GM12878 (cell line): ENCODE measurements at regions not wholly inside any gene's neighbourhood (a gene's known extent, or its start where the extent isn't known, plus 50 kb on each side); places are given as distances from the start of the nearest gene placed in this dataset.

Experiments
- ATAC-seq: fragments of 200-7000 bp; cut with Tn5 transposase; 3 replicates; pipeline ENCODE4 v1.9.1; 2020; ENCODE audit warnings: mild to moderate bottlenecking, moderate library complexity
- BruUV-seq: library from RNA; stranded (reverse); fragments of 400-500 nt; replicated peaks from 2 replicates; lab custom pipeline; 2021; lab: Mats Ljungman, UMichigan
- CTCF ChIA-PET: fragments of 300-600 bp; sonication (Branson Sonifier 250); formaldehyde crosslinking; extraction: SDS; loops from one replicate; lab custom pipeline; 2021; ENCODE audit warnings: inconsistent platforms; lab: Yijun Ruan, JAX
- POLR2A ChIA-PET: fragments of 350-600 bp; formaldehyde crosslinking; extraction: SDS; loops from one replicate; lab custom pipeline; 2021; ENCODE audit warnings: inconsistent platforms; lab: Charles Lee
- RAD21 ChIA-PET: fragments of 300-600 bp; sonication (Branson Sonifier 250); formaldehyde crosslinking; loops from one replicate; lab custom pipeline; 2023; ENCODE audit warnings: antibody characterized with exemption; ENCODE audit not compliant: unreplicated experiment; lab: Charles Lee
- SMC1A ChIA-PET: fragments of 300-600 bp; sonication (Branson Sonifier 250); formaldehyde crosslinking; loops from one replicate; lab custom pipeline; 2023; ENCODE audit not compliant: unreplicated experiment, uncharacterized antibody; lab: Charles Lee
- DNase-seq: peaks from one replicate; pipeline ENCODE4 v3.0.0-alpha.2; 2011; ENCODE audit warnings: low read depth, low spot score
- FAIRE-seq: peaks from 3 replicates; lab custom pipeline; 2011; peaks lifted over from hg19 to GRCh38; lab: Jason Lieb, UNC
- H2AFZ ChIP-seq: 2 replicates; pipeline ENCODE4 v1.6.0; 2011; ENCODE audit warnings: low read depth, low read length, control low read depth; ENCODE audit not compliant: control insufficient read depth
- H3K27ac ChIP-seq: 2 replicates; pipeline ENCODE4 v1.5.1; 2011; ENCODE audit warnings: control low read depth; ENCODE audit not compliant: control insufficient read depth, insufficient read depth
- H3K27me3 ChIP-seq, 2 experiments: replicated peaks in 1 of 2; 2 replicates each; pipeline versions ENCODE4 v1.6.0 to v1.6.1; 2011; ENCODE audit warnings: low read length in 1 of 2; ENCODE audit not compliant: control insufficient read depth in 2 of 2, insufficient read depth in 2 of 2
- H3K36me3 ChIP-seq, 2 experiments: 2 replicates each; pipeline ENCODE4 v1.5.1; 2011; ENCODE audit warnings: low read length in 1 of 2; ENCODE audit not compliant: control insufficient read depth in 2 of 2, insufficient read depth in 2 of 2
- H3K4me1 ChIP-seq: 2 replicates; pipeline ENCODE4 v1.6.1; 2011; ENCODE audit warnings: mild to moderate bottlenecking, low read length, moderate library complexity, mixed read lengths; ENCODE audit not compliant: control insufficient read depth, insufficient read depth
- H3K4me2 ChIP-seq: 2 replicates; pipeline ENCODE4 v1.6.0; 2011; ENCODE audit warnings: control low read depth; ENCODE audit not compliant: control insufficient read depth, insufficient read depth
- H3K4me3 ChIP-seq: fragments of 200-600 bp; sonication (generic); 2 replicates; pipeline ENCODE4 v1.5.1; 2016
- H3K79me2 ChIP-seq: 2 replicates; pipeline ENCODE4 v1.6.0; 2011; ENCODE audit warnings: low read length; ENCODE audit not compliant: control insufficient read depth, insufficient read depth
- H3K9ac ChIP-seq: 2 replicates; pipeline ENCODE4 v1.8.0; 2011; ENCODE audit warnings: low read length, control low read depth, mixed read lengths; ENCODE audit not compliant: control insufficient read depth, insufficient read depth
- H3K9me3 ChIP-seq: replicated peaks from 3 replicates; pipeline ENCODE4 v1.5.1; 2011; ENCODE audit warnings: mild to moderate bottlenecking, low read length; ENCODE audit not compliant: control insufficient read depth, insufficient read depth
- H4K20me1 ChIP-seq: 2 replicates; pipeline ENCODE4 v1.6.0; 2011; ENCODE audit not compliant: control insufficient read depth, insufficient read depth
- ASH2L ChIP-seq: fragments of 300-600, 200-600 bp; sonication (generic); IDR thresholded peaks from 2 replicates; pipeline ENCODE4 v1.6.1; 2017; ENCODE audit warnings: low read depth, mild to moderate bottlenecking, borderline replicate concordance
- BCL11A ChIP-seq: IDR thresholded peaks from 2 replicates; pipeline ENCODE4 v1.6.1; 2011; ENCODE audit warnings: low read depth, low read length
- BHLHE40 ChIP-seq, 2 experiments: fragments of 450-650 bp in 1 of 2; IDR thresholded peaks; 2 replicates each; pipeline ENCODE4 v1.6.1; 2011 to 2017; ENCODE audit warnings: low read depth in 2 of 2, borderline replicate concordance in 1 of 2, improper control_type of control experiment in 1 of 2, low read length in 1 of 2, mild to moderate bottlenecking in 1 of 2
- CBFB ChIP-seq: IDR thresholded peaks from 2 replicates; pipeline ENCODE4 v1.6.1; 2016; ENCODE audit warnings: antibody characterized with exemption, low read depth
- CBX3 ChIP-seq: fragments of 200-600 bp; sonication (generic); IDR thresholded peaks from 2 replicates; pipeline ENCODE4 v1.6.1; 2016; ENCODE audit warnings: low read depth, borderline replicate concordance
- EED ChIP-seq: sonication (generic); IDR thresholded peaks from 2 replicates; pipeline ENCODE4 v1.6.1; 2016; ENCODE audit warnings: antibody characterized with exemption, low read depth
- EP300 ChIP-seq, 2 experiments: fragments of 150-350 bp in 1 of 2; IDR thresholded peaks; 2 replicates each; pipeline ENCODE4 v1.6.1; 2011 to 2012; ENCODE audit warnings: low read depth in 2 of 2, low read length in 2 of 2, borderline replicate concordance in 1 of 2, improper control_type of control experiment in 1 of 2, inconsistent platforms in 1 of 2; ENCODE audit not compliant: control insufficient read depth in 1 of 2
- LARP7 ChIP-seq: fragments of 450-650 bp; IDR thresholded peaks from 2 replicates; pipeline ENCODE4 v1.6.1; 2017; ENCODE audit warnings: mild to moderate bottlenecking
- NFXL1 ChIP-seq: fragments of 450-650 bp; IDR thresholded peaks from 2 replicates; pipeline ENCODE4 v1.6.1; 2017; ENCODE audit warnings: antibody characterized with exemption, mild to moderate bottlenecking, borderline replicate concordance
- RUNX3 ChIP-seq: IDR thresholded peaks from 2 replicates; pipeline ENCODE4 v1.6.1; 2012; ENCODE audit warnings: low read length, inconsistent platforms
- SMAD5 ChIP-seq: IDR thresholded peaks from 2 replicates; pipeline ENCODE4 v1.6.1; 2016; ENCODE audit warnings: antibody characterized with exemption, low read depth
- SMARCA5 ChIP-seq: fragments of 450-650 bp; IDR thresholded peaks from 2 replicates; pipeline ENCODE4 v1.6.1; 2017; ENCODE audit warnings: mild to moderate bottlenecking
- SUZ12 ChIP-seq: fragments of 200-600 bp; sonication (generic); IDR thresholded peaks from one replicate; pipeline ENCODE4 v1.6.1; 2018; ENCODE audit warnings: antibody characterized with exemption, mild to moderate bottlenecking; ENCODE audit not compliant: unreplicated experiment
- YBX1 ChIP-seq: fragments of 450-650 bp; IDR thresholded peaks from 2 replicates; pipeline ENCODE4 v1.6.1; 2016; ENCODE audit warnings: antibody characterized with exemption
- WGBS: methylation state at CpG from one replicate; pipeline ENCODE4 v1.1.6; 2016; ENCODE audit warnings: low lambda C conversion rate; ENCODE audit not compliant: insufficient replicate concordance, insufficient coverage; ENCODE audit errors: missing lambda C conversion rate; 5-methylcytosine and 5-hydroxymethylcytosine counted together
- in situ Hi-C: fragments of 300-500 bp; cut with MboI; formaldehyde crosslinking; loops from 9 replicates; pipeline ENCODE4 v1.14.3; 2018; ENCODE audit warnings: mixed read lengths
- intact Hi-C: fragments of 100-400 bp; cut with micrococcal nuclease; formaldehyde crosslinking; loops from one replicate; pipeline ENCODE4 v1.14.2; 2022; ENCODE audit not compliant: unreplicated experiment
- TF ChIP-seq, protein P1 (sequence below): fragments of 450-650 bp; IDR thresholded peaks from 2 replicates; pipeline ENCODE4 v1.6.1; 2016; ENCODE audit warnings: mild to moderate bottlenecking
- TF ChIP-seq, protein P2 (sequence below): fragments of 450-650 bp; IDR thresholded peaks from 2 replicates; pipeline ENCODE4 v1.6.1; 2017; ENCODE audit warnings: antibody characterized with exemption, mild to moderate bottlenecking, moderate library complexity
- TF ChIP-seq, protein P3 (sequence below), 3 experiments: IDR thresholded peaks in 2 of 3; conservative IDR thresholded peaks in 1 of 3; 2 replicates each; pipeline ENCODE4 v1.5.1; 2011; ENCODE audit warnings: low read depth in 3 of 3, low read length in 3 of 3, mild to moderate bottlenecking in 3 of 3, control low read depth in 2 of 3, moderate library complexity in 2 of 3, inconsistent platforms in 1 of 3, mixed read lengths in 1 of 3; ENCODE audit not compliant: control insufficient read depth in 2 of 3, insufficient read depth in 1 of 3; ENCODE audit errors: extremely low read depth in 1 of 3

DNA sequence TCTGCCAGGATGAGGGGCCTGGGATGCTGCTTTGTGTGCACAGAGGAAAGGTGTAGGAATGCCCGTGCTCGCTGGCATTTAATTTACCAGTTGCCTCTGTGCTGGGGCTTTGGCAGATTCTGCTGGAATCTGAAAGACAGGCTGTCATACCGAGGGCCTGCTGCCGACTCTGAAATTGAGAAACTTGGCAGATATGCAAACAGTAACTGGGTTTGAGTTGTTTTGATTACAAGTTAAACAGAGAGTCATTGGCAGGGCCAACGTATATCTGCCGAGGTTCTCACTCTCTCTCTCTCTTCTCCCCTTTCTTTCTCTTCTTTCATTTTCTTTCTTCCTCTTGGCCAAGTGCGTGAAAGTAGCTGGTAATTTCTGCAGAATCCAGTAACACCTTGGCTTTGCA lies 618.7 kb downstream of the VRK1 start (continued):
- TF ChIP-seq, protein P1, sequence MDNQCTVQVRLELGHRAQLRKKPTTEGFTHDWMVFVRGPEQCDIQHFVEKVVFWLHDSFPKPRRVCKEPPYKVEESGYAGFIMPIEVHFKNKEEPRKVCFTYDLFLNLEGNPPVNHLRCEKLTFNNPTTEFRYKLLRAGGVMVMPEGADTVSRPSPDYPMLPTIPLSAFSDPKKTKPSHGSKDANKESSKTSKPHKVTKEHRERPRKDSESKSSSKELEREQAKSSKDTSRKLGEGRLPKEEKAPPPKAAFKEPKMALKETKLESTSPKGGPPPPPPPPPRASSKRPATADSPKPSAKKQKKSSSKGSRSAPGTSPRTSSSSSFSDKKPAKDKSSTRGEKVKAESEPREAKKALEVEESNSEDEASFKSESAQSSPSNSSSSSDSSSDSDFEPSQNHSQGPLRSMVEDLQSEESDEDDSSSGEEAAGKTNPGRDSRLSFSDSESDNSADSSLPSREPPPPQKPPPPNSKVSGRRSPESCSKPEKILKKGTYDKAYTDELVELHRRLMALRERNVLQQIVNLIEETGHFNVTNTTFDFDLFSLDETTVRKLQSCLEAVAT, result no peak
- TF ChIP-seq LARP7 (no peak), SMARCA5 (no peak), SUZ12 (no peak)

DNA sequence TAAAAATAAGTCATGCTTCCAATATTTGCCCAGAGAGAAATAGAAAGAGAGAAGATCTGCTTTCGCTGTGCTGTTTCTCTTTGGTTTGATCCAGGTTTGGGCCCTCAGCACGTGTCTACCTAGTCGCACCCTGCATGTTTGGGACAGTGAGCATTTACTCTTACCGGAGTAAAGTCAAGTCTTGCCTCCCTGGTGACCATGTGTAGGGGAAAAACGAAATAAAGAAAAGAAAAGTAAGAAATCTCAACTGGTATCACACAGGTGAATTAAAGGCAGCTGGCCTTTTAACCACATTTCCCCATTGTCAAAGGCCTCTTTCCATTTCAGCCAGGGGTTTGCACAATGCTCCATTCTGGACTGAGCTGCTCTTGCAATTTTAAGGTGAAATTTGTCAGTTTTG lies 619.4 kb downstream of the VRK1 start:
- no peaks in the 10 kb centered on the region for H3K79me2 ChIP-seq
- no peak overlapping the region for H3K4me2 ChIP-seq
- peak overlapping the region; percentile 9 for H3K27ac ChIP-seq
- ATAC-seq, result peak; percentile 37
- BruUV-seq, result no TSS peak
- no peaks in the 10 kb centered on the region for H3K27me3 ChIP-seq
- ChIA-PET POLR2A (interaction anchor here (0.6 to 2.1 kb wide), 9 partner anchors 11 to 104 kb away, joined by 3 to 8 read pairs (median 5); no protein-coding TSS in a partner anchor), RAD21 (interaction anchor here (0.7 to 4.1 kb wide), 18 partner anchors 9 to 1855 kb away, joined by 3 to 29 read pairs (median 5); partner anchors contain the start of gene BCL11B), CTCF (interaction anchor here (0.8 to 1.9 kb wide), 6 partner anchors 12 to 118 kb away, joined by 3 to 7 read pairs (median 3); no protein-coding TSS in a partner anchor), SMC1A (interaction anchor here (0.7 to 11.6 kb wide), 17 partner anchors 11 to 115 kb away, joined by 3 to 88 read pairs (median 5); no protein-coding TSS in a partner anchor)
- in situ Hi-C loops (no loop called here), intact Hi-C loops (loop anchor here (10.0 kb wide), 2 partner anchors 128 to 288 kb away; no protein-coding TSS in a partner anchor)
- peak overlapping the region; percentile 13; the same call in 1 of the 2 replicates for H3K9ac ChIP-seq
- 36% methylated on average over 5 of the region's 5 CpGs for WGBS
- no peaks in the 10 kb centered on the region for H4K20me1 ChIP-seq
- peaks cover 7% of the 10 kb centered on the region for H3K4me1 ChIP-seq
- H2AFZ ChIP-seq, result no peak overlapping the region
- no peak for DNase-seq
- no peaks in the 10 kb centered on the region for H3K36me3 ChIP-seq
- no peaks in the 10 kb centered on the region; the same call in 2 of the 3 replicates for H3K9me3 ChIP-seq
- FAIRE-seq, result no peak
- no peak overlapping the region for H3K4me3 ChIP-seq
- TF ChIP-seq EP300 (IDR thresholded peaks at IDR 0.05; ENCODE audit: borderline replicate concordance in 1 of 2, control insufficient read depth in 1 of 2, low read depth in 2 of 2, low read length in 2 of 2) (no peak), EED (0 out of 2 replicates have a peak, but pooled peaks have one; percentile 8), BCL11A (no peak), CBX3 (no peak), ASH2L (no peak), CBFB (no peak), BHLHE40 (IDR thresholded peaks at IDR 0.05; ENCODE audit: borderline replicate concordance in 1 of 2, low read depth in 2 of 2, low read length in 1 of 2) (peak; percentile 9 to 31; a peak in 1 of 4 replicates), YBX1 (no peak), RUNX3 (peak; percentile 46; the same call in 1 of the 2 replicates), NFXL1 (no peak), SMAD5 (no peak)
- TF ChIP-seq, protein P2, sequence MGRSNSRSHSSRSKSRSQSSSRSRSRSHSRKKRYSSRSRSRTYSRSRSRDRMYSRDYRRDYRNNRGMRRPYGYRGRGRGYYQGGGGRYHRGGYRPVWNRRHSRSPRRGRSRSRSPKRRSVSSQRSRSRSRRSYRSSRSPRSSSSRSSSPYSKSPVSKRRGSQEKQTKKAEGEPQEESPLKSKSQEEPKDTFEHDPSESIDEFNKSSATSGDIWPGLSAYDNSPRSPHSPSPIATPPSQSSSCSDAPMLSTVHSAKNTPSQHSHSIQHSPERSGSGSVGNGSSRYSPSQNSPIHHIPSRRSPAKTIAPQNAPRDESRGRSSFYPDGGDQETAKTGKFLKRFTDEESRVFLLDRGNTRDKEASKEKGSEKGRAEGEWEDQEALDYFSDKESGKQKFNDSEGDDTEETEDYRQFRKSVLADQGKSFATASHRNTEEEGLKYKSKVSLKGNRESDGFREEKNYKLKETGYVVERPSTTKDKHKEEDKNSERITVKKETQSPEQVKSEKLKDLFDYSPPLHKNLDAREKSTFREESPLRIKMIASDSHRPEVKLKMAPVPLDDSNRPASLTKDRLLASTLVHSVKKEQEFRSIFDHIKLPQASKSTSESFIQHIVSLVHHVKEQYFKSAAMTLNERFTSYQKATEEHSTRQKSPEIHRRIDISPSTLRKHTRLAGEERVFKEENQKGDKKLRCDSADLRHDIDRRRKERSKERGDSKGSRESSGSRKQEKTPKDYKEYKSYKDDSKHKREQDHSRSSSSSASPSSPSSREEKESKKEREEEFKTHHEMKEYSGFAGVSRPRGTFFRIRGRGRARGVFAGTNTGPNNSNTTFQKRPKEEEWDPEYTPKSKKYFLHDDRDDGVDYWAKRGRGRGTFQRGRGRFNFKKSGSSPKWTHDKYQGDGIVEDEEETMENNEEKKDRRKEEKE, result no peak
- TF ChIP-seq, protein P3, sequence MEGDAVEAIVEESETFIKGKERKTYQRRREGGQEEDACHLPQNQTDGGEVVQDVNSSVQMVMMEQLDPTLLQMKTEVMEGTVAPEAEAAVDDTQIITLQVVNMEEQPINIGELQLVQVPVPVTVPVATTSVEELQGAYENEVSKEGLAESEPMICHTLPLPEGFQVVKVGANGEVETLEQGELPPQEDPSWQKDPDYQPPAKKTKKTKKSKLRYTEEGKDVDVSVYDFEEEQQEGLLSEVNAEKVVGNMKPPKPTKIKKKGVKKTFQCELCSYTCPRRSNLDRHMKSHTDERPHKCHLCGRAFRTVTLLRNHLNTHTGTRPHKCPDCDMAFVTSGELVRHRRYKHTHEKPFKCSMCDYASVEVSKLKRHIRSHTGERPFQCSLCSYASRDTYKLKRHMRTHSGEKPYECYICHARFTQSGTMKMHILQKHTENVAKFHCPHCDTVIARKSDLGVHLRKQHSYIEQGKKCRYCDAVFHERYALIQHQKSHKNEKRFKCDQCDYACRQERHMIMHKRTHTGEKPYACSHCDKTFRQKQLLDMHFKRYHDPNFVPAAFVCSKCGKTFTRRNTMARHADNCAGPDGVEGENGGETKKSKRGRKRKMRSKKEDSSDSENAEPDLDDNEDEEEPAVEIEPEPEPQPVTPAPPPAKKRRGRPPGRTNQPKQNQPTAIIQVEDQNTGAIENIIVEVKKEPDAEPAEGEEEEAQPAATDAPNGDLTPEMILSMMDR (IDR thresholded peaks at IDR 0.05 in 2 of 3, conservative IDR thresholded peaks at IDR 0.05 in 1 of 3; ENCODE audit: control insufficient read depth in 2 of 3, extremely low read depth in 1 of 3, insufficient read depth in 1 of 3, low read depth in 3 of 3, low read length in 3 of 3), result no peak
